GM23338 (cell line): ENCODE measurements at regions not wholly inside any gene's neighbourhood (a gene's known extent, or its start where the extent isn't known, plus 50 kb on each side); places are given as distances from the start of the nearest gene placed in this dataset.

ENCODE experiments used
- ATAC-seq: fragments of 200-7000 bp; cut with Tn5 transposase; 3 replicates; pipeline ENCODE4 v1.9.1; 2020
- DNase-seq: peaks from one replicate; pipeline ENCODE4 v3.0.0-alpha.2; 2015; ENCODE audit warnings: low spot score
- H2AFZ ChIP-seq: fragments of 200-600 bp; sonication (generic); 2 replicates; pipeline ENCODE4 v1.8.0; 2016; ENCODE audit warnings: antibody characterized with exemption, mild to moderate bottlenecking, moderate library complexity
- H3F3A ChIP-seq: fragments of 200-600 bp; sonication (generic); replicated peaks from 2 replicates; pipeline ENCODE4 v1.8.0; 2017; ENCODE audit warnings: antibody characterized with exemption, mixed run types, low read depth
- H3K27ac ChIP-seq: fragments of 200-600 bp; sonication (generic); 2 replicates; pipeline ENCODE4 v1.6.1; 2016; ENCODE audit warnings: low read depth
- H3K27me3 ChIP-seq: fragments of 200-600 bp; sonication (generic); 2 replicates; pipeline ENCODE4 v1.8.0; 2016; ENCODE audit warnings: mild to moderate bottlenecking, mixed run types, moderate library complexity; ENCODE audit not compliant: insufficient read depth
- H3K36me3 ChIP-seq: fragments of 200-600 bp; sonication (generic); 2 replicates; pipeline ENCODE4 v1.8.0; 2016; ENCODE audit warnings: mild to moderate bottlenecking; ENCODE audit not compliant: insufficient read depth
- H3K4me1 ChIP-seq: fragments of 200-600 bp; sonication (generic); 2 replicates; pipeline ENCODE4 v1.8.0; 2016; ENCODE audit warnings: mild to moderate bottlenecking, moderate library complexity; ENCODE audit not compliant: insufficient read depth
- H3K4me2 ChIP-seq: fragments of 200-600 bp; sonication (generic); 2 replicates; pipeline ENCODE4 v1.7.1; 2017; ENCODE audit warnings: mixed run types
- H3K4me3 ChIP-seq: fragments of 200-600 bp; sonication (generic); 2 replicates; pipeline ENCODE4 v1.6.1; 2016; ENCODE audit warnings: mixed run types
- H3K79me2 ChIP-seq: fragments of 200-600 bp; sonication (generic); replicated peaks from 2 replicates; pipeline ENCODE4 v1.8.0; 2017; ENCODE audit warnings: mild to moderate bottlenecking; ENCODE audit not compliant: insufficient read depth
- H3K9me2 ChIP-seq: fragments of 200-600 bp; sonication (generic); 2 replicates; pipeline ENCODE4 v1.8.0; 2017; ENCODE audit not compliant: insufficient read depth
- H4K20me1 ChIP-seq: fragments of 200-600 bp; sonication (generic); replicated peaks from 2 replicates; pipeline ENCODE4 v1.8.0; 2017; ENCODE audit warnings: mild to moderate bottlenecking; ENCODE audit not compliant: insufficient read depth
- H3K27ac Mint-ChIP-seq: 2 replicates; pipeline ENCODE4 v1.8.0; 2020; ENCODE audit warnings: inconsistent platforms, mild to moderate bottlenecking, moderate library complexity, mixed read lengths
- H3K27me3 Mint-ChIP-seq: 3 replicates; pipeline ENCODE4 v1.8.0; 2022; ENCODE audit warnings: low read depth, mild to moderate bottlenecking, moderate library complexity, mixed read lengths, inconsistent platforms; ENCODE audit not compliant: insufficient read depth, poor library complexity
- H3K36me3 Mint-ChIP-seq: 3 replicates; pipeline ENCODE4 v1.8.0; 2021; ENCODE audit warnings: low read depth, mild to moderate bottlenecking, inconsistent platforms, moderate library complexity, mixed read lengths
- H3K4me1 Mint-ChIP-seq: 3 replicates; pipeline ENCODE4 v1.8.0; 2020; ENCODE audit warnings: mild to moderate bottlenecking, inconsistent platforms, mixed read lengths
- H3K4me3 Mint-ChIP-seq: 3 replicates; pipeline ENCODE4 v1.8.0; 2021; ENCODE audit warnings: moderate library complexity, mild to moderate bottlenecking, inconsistent platforms, mixed read lengths
- H3K9me3 Mint-ChIP-seq: 3 replicates; pipeline ENCODE4 v1.8.0; 2020; ENCODE audit warnings: moderate library complexity, mild to moderate bottlenecking, inconsistent platforms, mixed read lengths
- CTCF ChIP-seq, 2 experiments: fragments of 200-600 bp in 1 of 2; sonication (generic) in 1 of 2; conservative IDR thresholded peaks; 2 replicates each; pipeline versions ENCODE4 v1.5.1 to v1.6.1; 2016 to 2017; ENCODE audit warnings: antibody characterized with exemption in 2 of 2, low read depth in 2 of 2, mild to moderate bottlenecking in 2 of 2, moderate library complexity in 1 of 2
- EZH2phosphoT487 ChIP-seq: fragments of 200-600 bp; sonication (generic); IDR thresholded peaks from one replicate; pipeline ENCODE4 v1.8.1; 2018; ENCODE audit warnings: antibody characterized with exemption; ENCODE audit not compliant: unreplicated experiment
- JUNB ChIP-seq: IDR thresholded peaks from one replicate; pipeline ENCODE4 v1.6.1; 2016; ENCODE audit warnings: antibody characterized with exemption; ENCODE audit not compliant: unreplicated experiment
- NANOG ChIP-seq: IDR thresholded peaks from 2 replicates; pipeline ENCODE4 v1.6.1; 2016; ENCODE audit warnings: antibody characterized with exemption, borderline replicate concordance
- POLR2AphosphoS5 ChIP-seq: IDR thresholded peaks from 2 replicates; pipeline ENCODE4 v1.6.1; 2016; ENCODE audit warnings: antibody characterized with exemption, low read depth
- STAT1 ChIP-seq: IDR thresholded peaks from one replicate; pipeline ENCODE4 v1.6.1; 2016; ENCODE audit warnings: antibody characterized with exemption; ENCODE audit not compliant: unreplicated experiment
- ZNF462 ChIP-seq: fragments of 250-450 bp; sonication (Bioruptor Pico); IDR thresholded peaks from 2 replicates; pipeline ENCODE4 v1.5.0; 2020; ENCODE audit warnings: mild to moderate bottlenecking, moderate library complexity

GRCh38 chr9:71524996-71525580 lies 243.2 kb downstream of the CEMIP2 start (continued):
- no peak for TF ChIP-seq ZNF462
- TF ChIP-seq STAT1 = no peak
- TF ChIP-seq CTCF (conservative IDR thresholded peaks at IDR 0.05; ENCODE audit: low read depth in 2 of 2) = no peak
- no peak for TF ChIP-seq EZH2phosphoT487

- Histone ChIP-seq H3K36me3 (no peaks in the 10 kb centered on the region), H3K4me2 (no peak overlapping the region), H3K27me3 (no peaks in the 10 kb centered on the region), H3K27ac (no peak overlapping the region), H4K20me1 (no peaks in the 10 kb centered on the region), H2AFZ (no peak overlapping the region), H3K9me2 (0 out of 2 replicates have a peak, but pooled peaks cover 2% of the 10 kb centered on the region), H3F3A (no peaks in the 10 kb centered on the region), H3K79me2 (no peaks in the 10 kb centered on the region), H3K4me1 (peaks cover 6% of the 10 kb centered on the region; the same call in 1 of the 2 replicates), H3K4me3 (no peak overlapping the region)
- no peaks in the 10 kb centered on the region for H3K36me3 Mint-ChIP-seq
- DNase-seq (no peak), ATAC-seq (no peak)
- H3K4me3 Mint-ChIP-seq = no peak overlapping the region
- H3K27ac Mint-ChIP-seq = no peak overlapping the region
- no peaks in the 10 kb centered on the region for H3K9me3 Mint-ChIP-seq
- H3K4me1 Mint-ChIP-seq = peaks cover 2% of the 10 kb centered on the region; the same call in 1 of the 3 replicates
- H3K27me3 Mint-ChIP-seq = no peaks in the 10 kb centered on the region
- TF ChIP-seq JUNB = no peak
- TF ChIP-seq POLR2AphosphoS5 = no peak
- no peak for TF ChIP-seq NANOG
- no peak for TF ChIP-seq STAT1
- TF ChIP-seq EZH2phosphoT487 = no peak
- TF ChIP-seq ZNF462 = no peak
Observed at GRCh38 chr9:71524516-71524915, 243.8 kb downstream of the CEMIP2 start.
